ENCODE measurements at regions not wholly inside any gene's neighbourhood (a gene's known extent, or its start where the extent isn't known, plus 50 kb on each side); places are given as distances from the start of the nearest gene placed in this dataset.

DNA sequence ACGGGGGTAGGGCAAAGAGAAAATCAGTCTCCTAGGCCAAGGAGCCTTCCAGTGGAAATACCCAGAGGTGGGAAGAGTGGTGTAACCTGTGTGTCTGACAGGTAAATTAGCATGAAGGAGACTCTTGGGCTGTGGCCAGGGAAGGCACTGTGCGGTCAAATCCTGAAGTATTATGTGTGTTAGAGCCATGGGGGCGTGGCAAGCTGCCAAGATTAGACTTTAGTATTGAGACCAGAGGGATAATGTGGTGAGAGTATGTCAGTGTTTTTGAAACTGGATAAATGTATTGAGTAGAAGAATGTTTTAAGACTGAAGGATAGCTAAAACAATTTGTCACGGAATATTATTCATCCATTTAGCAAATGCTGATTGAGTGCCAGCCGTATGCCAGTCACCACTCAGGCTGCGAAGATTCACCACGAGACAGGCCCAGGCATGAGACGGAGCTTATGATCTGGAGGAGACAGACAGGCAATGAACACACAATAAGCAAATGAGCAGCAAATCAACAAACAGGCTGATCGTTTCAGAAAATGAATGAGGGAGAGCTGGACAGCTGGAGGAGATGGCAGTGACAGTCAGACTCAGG is 445.9 kb downstream of the MCTP2 start:
- Histone ChIP-seq H3K36me3 (replicated peaks; ENCODE audit: low read depth, low read length) (no peaks in the 10 kb centered on the region), H3K9ac (ENCODE audit: low read length) (no peak overlapping the region), H3K27me3 (ENCODE audit: low read depth, low read length) (peaks cover 6% of the 10 kb centered on the region; the same call in 1 of the 2 replicates), H3K9me3 (ENCODE audit: insufficient read depth, low read length) (no peaks in the 10 kb centered on the region), H3K4me1 (ENCODE audit: low read length) (no peaks in the 10 kb centered on the region), H2AFZ (ENCODE audit: low read depth, low read length) (no peak overlapping the region), H3K4me2 (ENCODE audit: low read length) (no peak overlapping the region), H3K27ac (ENCODE audit: low read length) (no peak overlapping the region), H3K4me3 (ENCODE audit: low read length) (no peak overlapping the region), H4K20me1 (ENCODE audit: insufficient read depth, low read length) (no peaks in the 10 kb centered on the region), H3K79me2 (ENCODE audit: low read length) (no peaks in the 10 kb centered on the region)
- TF ChIP-seq EZH2phosphoT487 (IDR thresholded peaks at IDR 0.05; ENCODE audit: low read depth): no peak
- TF ChIP-seq, protein P1, sequence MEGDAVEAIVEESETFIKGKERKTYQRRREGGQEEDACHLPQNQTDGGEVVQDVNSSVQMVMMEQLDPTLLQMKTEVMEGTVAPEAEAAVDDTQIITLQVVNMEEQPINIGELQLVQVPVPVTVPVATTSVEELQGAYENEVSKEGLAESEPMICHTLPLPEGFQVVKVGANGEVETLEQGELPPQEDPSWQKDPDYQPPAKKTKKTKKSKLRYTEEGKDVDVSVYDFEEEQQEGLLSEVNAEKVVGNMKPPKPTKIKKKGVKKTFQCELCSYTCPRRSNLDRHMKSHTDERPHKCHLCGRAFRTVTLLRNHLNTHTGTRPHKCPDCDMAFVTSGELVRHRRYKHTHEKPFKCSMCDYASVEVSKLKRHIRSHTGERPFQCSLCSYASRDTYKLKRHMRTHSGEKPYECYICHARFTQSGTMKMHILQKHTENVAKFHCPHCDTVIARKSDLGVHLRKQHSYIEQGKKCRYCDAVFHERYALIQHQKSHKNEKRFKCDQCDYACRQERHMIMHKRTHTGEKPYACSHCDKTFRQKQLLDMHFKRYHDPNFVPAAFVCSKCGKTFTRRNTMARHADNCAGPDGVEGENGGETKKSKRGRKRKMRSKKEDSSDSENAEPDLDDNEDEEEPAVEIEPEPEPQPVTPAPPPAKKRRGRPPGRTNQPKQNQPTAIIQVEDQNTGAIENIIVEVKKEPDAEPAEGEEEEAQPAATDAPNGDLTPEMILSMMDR (IDR thresholded peaks at IDR 0.05; ENCODE audit: low read depth, low read length): no peak

DNA sequence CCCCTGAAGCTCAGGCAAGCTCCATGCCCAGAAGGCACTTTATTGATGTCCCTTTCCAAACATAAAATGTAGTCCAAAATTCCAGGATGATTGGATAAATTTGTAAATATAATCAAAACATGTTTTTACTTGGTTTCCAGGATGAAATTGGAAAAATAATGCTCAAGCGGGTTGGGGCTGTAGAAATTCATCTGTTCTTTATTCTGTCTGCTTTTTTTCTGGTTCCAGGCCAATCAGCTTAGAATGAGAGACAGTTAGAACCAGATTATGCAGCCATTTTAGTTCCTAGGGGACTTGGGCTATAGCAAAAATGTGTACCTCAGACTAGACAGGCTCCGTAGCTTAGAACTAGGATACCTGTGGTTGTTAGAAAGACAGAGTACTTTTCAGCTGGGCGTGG is 450.8 kb downstream of the MCTP2 start:
- H3K4me3 ChIP-seq (ENCODE audit: low read length): no peak overlapping the region
- no peak overlapping the region for H3K27ac ChIP-seq (ENCODE audit: low read length)
- no peak overlapping the region for H2AFZ ChIP-seq (ENCODE audit: low read depth, low read length)
- H3K4me1 ChIP-seq (ENCODE audit: low read length): no peaks in the 10 kb centered on the region
- no peaks in the 10 kb centered on the region for H3K79me2 ChIP-seq (ENCODE audit: low read length)
- no peaks in the 10 kb centered on the region for H3K36me3 ChIP-seq (replicated peaks; ENCODE audit: low read depth, low read length)
- no peak overlapping the region for H3K9ac ChIP-seq (ENCODE audit: low read length)
- H3K4me2 ChIP-seq (ENCODE audit: low read length): no peak overlapping the region
- H3K9me3 ChIP-seq (ENCODE audit: insufficient read depth, low read length): no peaks in the 10 kb centered on the region
- H3K27me3 ChIP-seq (ENCODE audit: low read depth, low read length): peaks cover 6% of the 10 kb centered on the region; the same call in 1 of the 2 replicates
- no peak for TF ChIP-seq EZH2phosphoT487 (IDR thresholded peaks at IDR 0.05; ENCODE audit: low read depth)
- TF ChIP-seq, protein P1 (IDR thresholded peaks at IDR 0.05; ENCODE audit: low read depth, low read length): no peak
- H4K20me1 ChIP-seq (ENCODE audit: insufficient read depth, low read length): no peaks in the 10 kb centered on the region

DNA sequence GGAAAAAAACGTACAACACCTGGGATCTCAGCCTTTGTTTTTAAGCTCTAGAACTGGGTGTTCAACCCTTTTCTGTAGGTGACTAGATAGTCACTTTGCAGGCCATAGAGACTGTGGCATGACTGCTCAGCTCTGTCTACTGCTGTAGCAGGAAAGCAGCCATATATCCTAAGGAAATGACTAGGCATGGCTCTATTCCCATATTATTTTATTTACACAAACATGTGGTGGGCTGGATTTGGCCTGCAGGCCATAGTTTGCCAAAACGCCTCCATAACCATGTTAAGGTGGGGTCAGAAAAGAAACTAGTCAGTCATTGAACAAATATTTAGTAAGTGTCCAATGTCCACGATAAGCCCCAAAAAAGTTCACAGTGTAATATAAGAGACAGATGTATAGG is 452.5 kb downstream of the MCTP2 start:
- Histone ChIP-seq H3K4me2 (ENCODE audit: low read length) (no peak overlapping the region), H2AFZ (ENCODE audit: low read depth, low read length) (no peak overlapping the region), H3K4me3 (ENCODE audit: low read length) (no peak overlapping the region), H4K20me1 (ENCODE audit: insufficient read depth, low read length) (no peaks in the 10 kb centered on the region), H3K27me3 (ENCODE audit: low read depth, low read length) (peaks cover 6% of the 10 kb centered on the region; the same call in 1 of the 2 replicates), H3K4me1 (ENCODE audit: low read length) (no peaks in the 10 kb centered on the region), H3K36me3 (replicated peaks; ENCODE audit: low read depth, low read length) (no peaks in the 10 kb centered on the region), H3K9ac (ENCODE audit: low read length) (no peak overlapping the region), H3K9me3 (ENCODE audit: insufficient read depth, low read length) (no peaks in the 10 kb centered on the region), H3K79me2 (ENCODE audit: low read length) (no peaks in the 10 kb centered on the region), H3K27ac (ENCODE audit: low read length) (no peak overlapping the region)
- TF ChIP-seq, protein P1 (IDR thresholded peaks at IDR 0.05; ENCODE audit: low read depth, low read length): no peak
- TF ChIP-seq EZH2phosphoT487 (IDR thresholded peaks at IDR 0.05; ENCODE audit: low read depth): no peak

DNA sequence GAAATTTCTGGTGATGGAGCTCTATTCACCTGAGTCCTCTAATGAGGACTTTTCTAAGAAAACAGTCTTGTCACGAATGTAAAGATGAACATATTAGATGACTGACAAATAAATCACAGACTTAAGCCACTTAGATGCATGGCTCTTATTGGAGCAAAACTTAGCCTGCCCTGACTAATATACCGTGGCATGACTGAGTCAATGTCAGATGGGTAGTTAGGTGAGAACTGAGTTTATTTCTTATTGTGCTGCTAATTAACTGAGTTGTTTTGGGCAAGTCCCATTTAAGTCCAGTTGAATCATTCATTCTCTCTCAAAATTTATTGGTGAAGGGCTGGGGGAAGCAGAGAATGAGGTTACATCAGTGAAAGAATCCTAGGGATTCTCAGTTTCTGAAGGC is 459.8 kb downstream of the MCTP2 start:
- Histone ChIP-seq H2AFZ (ENCODE audit: low read depth, low read length) (no peak overlapping the region), H3K4me2 (ENCODE audit: low read length) (no peak overlapping the region), H3K9ac (ENCODE audit: low read length) (no peak overlapping the region), H3K9me3 (ENCODE audit: insufficient read depth, low read length) (no peaks in the 10 kb centered on the region), H3K27ac (ENCODE audit: low read length) (no peak overlapping the region), H4K20me1 (ENCODE audit: insufficient read depth, low read length) (no peaks in the 10 kb centered on the region), H3K4me1 (ENCODE audit: low read length) (no peaks in the 10 kb centered on the region), H3K27me3 (ENCODE audit: low read depth, low read length) (no peaks in the 10 kb centered on the region), H3K36me3 (replicated peaks; ENCODE audit: low read depth, low read length) (no peaks in the 10 kb centered on the region), H3K79me2 (ENCODE audit: low read length) (no peaks in the 10 kb centered on the region), H3K4me3 (ENCODE audit: low read length) (no peak overlapping the region)
- no peak for TF ChIP-seq EZH2phosphoT487 (IDR thresholded peaks at IDR 0.05; ENCODE audit: low read depth)
- TF ChIP-seq, protein P1 (IDR thresholded peaks at IDR 0.05; ENCODE audit: low read depth, low read length): no peak

Data from OCI-LY3 (cell line).